ENCODE measurements at regions not wholly inside any gene's neighbourhood (a gene's known extent, or its start where the extent isn't known, plus 50 kb on each side); places are given as distances from the start of the nearest gene placed in this dataset.

- TF ChIP-seq RAD21 (IDR thresholded peaks at IDR 0.05 in 1 of 2, conservative IDR thresholded peaks at IDR 0.05 in 1 of 2; ENCODE audit: low read depth in 2 of 2, low read length in 2 of 2) (no peak), CHD1 (IDR thresholded peaks at IDR 0.05; ENCODE audit: low read depth, low read length) (no peak), POLR2A (IDR thresholded peaks at IDR 0.05; ENCODE audit: control extremely low read depth in 1 of 2, low read depth in 2 of 2, low read length in 2 of 2) (no peak)
These were observed 643.0 kb upstream of the ADGRL2 start (continued) for GRCh38 chr1:81157686-81158085.

All from H1 (cell line).